ENCODE measurements at regions not wholly inside any gene's neighbourhood (a gene's known extent, or its start where the extent isn't known, plus 50 kb on each side); places are given as distances from the start of the nearest gene placed in this dataset.

GRCh38 chr3:159916052-159916451 lies 72.6 kb upstream of the IL12A start:
- TF ChIP-seq POLR2A (IDR thresholded peaks at IDR 0.05; ENCODE audit: low read depth, low read length) (no peak), POLR2AphosphoS5 (IDR thresholded peaks at IDR 0.05; ENCODE audit: low read depth, low read length) (no peak), TAF1 (IDR thresholded peaks at IDR 0.05; ENCODE audit: low read depth, low read length) (no peak)
